ENCODE measurements at regions not wholly inside any gene's neighbourhood (a gene's known extent, or its start where the extent isn't known, plus 50 kb on each side); places are given as distances from the start of the nearest gene placed in this dataset.

- no TSS peak for BruUV-seq (replicated peaks)
- H4K20me1 ChIP-seq (ENCODE audit: low read length), result no peaks in the 10 kb centered on the region
- intact Hi-C loops (cut with micrococcal nuclease), result no loop called here
- peak overlapping the region; percentile 3; the same call in 1 of the 2 replicates for H3K4me2 ChIP-seq (ENCODE audit: low read length)
- ATAC-seq (no peak), DNase-seq (no peak)
- 0 out of 2 replicates have a peak, but pooled peaks cover under 1% of the 10 kb centered on the region for H3K9me3 ChIP-seq (ENCODE audit: low read length)
- TF ChIP-seq, protein P1, sequence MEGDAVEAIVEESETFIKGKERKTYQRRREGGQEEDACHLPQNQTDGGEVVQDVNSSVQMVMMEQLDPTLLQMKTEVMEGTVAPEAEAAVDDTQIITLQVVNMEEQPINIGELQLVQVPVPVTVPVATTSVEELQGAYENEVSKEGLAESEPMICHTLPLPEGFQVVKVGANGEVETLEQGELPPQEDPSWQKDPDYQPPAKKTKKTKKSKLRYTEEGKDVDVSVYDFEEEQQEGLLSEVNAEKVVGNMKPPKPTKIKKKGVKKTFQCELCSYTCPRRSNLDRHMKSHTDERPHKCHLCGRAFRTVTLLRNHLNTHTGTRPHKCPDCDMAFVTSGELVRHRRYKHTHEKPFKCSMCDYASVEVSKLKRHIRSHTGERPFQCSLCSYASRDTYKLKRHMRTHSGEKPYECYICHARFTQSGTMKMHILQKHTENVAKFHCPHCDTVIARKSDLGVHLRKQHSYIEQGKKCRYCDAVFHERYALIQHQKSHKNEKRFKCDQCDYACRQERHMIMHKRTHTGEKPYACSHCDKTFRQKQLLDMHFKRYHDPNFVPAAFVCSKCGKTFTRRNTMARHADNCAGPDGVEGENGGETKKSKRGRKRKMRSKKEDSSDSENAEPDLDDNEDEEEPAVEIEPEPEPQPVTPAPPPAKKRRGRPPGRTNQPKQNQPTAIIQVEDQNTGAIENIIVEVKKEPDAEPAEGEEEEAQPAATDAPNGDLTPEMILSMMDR (conservative IDR thresholded peaks at IDR 0.05; ENCODE audit: low read depth, low read length), result no peak
- TF ChIP-seq EZH2phosphoT487 (IDR thresholded peaks at IDR 0.05; ENCODE audit: borderline replicate concordance, low read length), result no peak
- no peak for TF ChIP-seq EZH2 (IDR thresholded peaks at IDR 0.05; ENCODE audit: low read length, unreplicated experiment)
- peak overlapping the region; percentile 35 for H2AFZ ChIP-seq (ENCODE audit: low read length)
- H3K36me3 ChIP-seq (ENCODE audit: low read depth, low read length), result no peaks in the 10 kb centered on the region
- CTCF ChIA-PET, result no interaction called here
- H3F3A ChIP-seq (ENCODE audit: low read length, unreplicated experiment), result no peaks in the 10 kb centered on the region
- H3K4me3 ChIP-seq (ENCODE audit: low read length), result peak overlapping the region; percentile 20; the same call in 1 of the 2 replicates
- POLR2A ChIA-PET (ENCODE audit: unreplicated experiment), result no interaction called here
- H3K27me3 ChIP-seq (ENCODE audit: low read length), result peaks cover 4% of the 10 kb centered on the region; the same call in 1 of the 2 replicates
- H3K27ac ChIP-seq (ENCODE audit: low read length), result no peak overlapping the region
- no peaks in the 10 kb centered on the region for H3K79me2 ChIP-seq (ENCODE audit: low read length)
- H3K9ac ChIP-seq (ENCODE audit: low read length), result no peak overlapping the region
- no peaks in the 10 kb centered on the region for H3K4me1 ChIP-seq (ENCODE audit: insufficient read depth, low read length)
- H3K9me2 ChIP-seq (replicated peaks; ENCODE audit: low read length), result no peaks in the 10 kb centered on the region
These were observed 871.8 kb downstream of the RPS29 start for GRCh38 chr14:48714366-48714765.

GRCh38 chr14:48710133-48710532 is 876.0 kb downstream of the RPS29 start:
- no peak for ATAC-seq
- no peaks in the 10 kb centered on the region for H3K36me3 ChIP-seq (ENCODE audit: low read depth, low read length)
- no peak overlapping the region for H3K4me2 ChIP-seq (ENCODE audit: low read length)
- no peak overlapping the region for H3K27ac ChIP-seq (ENCODE audit: low read length)
- no peak for DNase-seq
- no peak overlapping the region for H3K4me3 ChIP-seq (ENCODE audit: low read length)
- no peaks in the 10 kb centered on the region for H3K9me3 ChIP-seq (ENCODE audit: low read length)
- no peaks in the 10 kb centered on the region for H3F3A ChIP-seq (ENCODE audit: low read length, unreplicated experiment)
- no peaks in the 10 kb centered on the region for H4K20me1 ChIP-seq (ENCODE audit: low read length)
- ChIA-PET CTCF (no interaction called here), POLR2A (ENCODE audit: unreplicated experiment) (no interaction called here)
- peaks cover 4% of the 10 kb centered on the region; the same call in 1 of the 2 replicates for H3K27me3 ChIP-seq (ENCODE audit: low read length)
- BruUV-seq (replicated peaks), result no TSS peak
- no peak for TF ChIP-seq EZH2 (IDR thresholded peaks at IDR 0.05; ENCODE audit: low read length, unreplicated experiment)
- TF ChIP-seq, protein P1 (conservative IDR thresholded peaks at IDR 0.05; ENCODE audit: low read depth, low read length), result no peak
- no peak for TF ChIP-seq EZH2phosphoT487 (IDR thresholded peaks at IDR 0.05; ENCODE audit: borderline replicate concordance, low read length)
- no peaks in the 10 kb centered on the region for H3K79me2 ChIP-seq (ENCODE audit: low read length)
- no peaks in the 10 kb centered on the region for H3K4me1 ChIP-seq (ENCODE audit: insufficient read depth, low read length)
- no peak overlapping the region for H2AFZ ChIP-seq (ENCODE audit: low read length)
- intact Hi-C loops (cut with micrococcal nuclease), result no loop called here
- no peak overlapping the region for H3K9ac ChIP-seq (ENCODE audit: low read length)
- H3K9me2 ChIP-seq (replicated peaks; ENCODE audit: low read length), result no peaks in the 10 kb centered on the region

DNA sequence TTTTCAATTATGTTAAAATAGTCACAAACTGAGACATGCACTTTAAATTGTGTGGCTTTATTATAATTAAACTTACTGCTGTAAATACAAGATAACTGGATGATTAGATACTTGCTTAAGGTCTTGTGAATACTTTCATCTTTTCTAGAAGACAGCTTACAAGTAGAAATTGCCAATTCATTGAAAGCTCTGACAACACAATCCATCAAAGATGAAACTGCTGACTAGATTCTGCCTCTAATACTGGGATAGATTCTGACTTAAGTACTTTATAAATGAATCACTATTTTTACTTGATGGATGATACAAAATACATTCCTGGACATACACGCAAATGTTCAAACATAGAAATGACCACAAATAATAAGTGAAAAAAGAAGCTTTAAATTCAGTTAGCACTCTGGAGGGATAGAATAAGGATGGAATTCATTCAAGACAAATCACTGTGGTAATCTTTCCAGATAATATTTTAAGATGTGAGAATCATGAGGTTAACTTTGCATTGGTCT is 876.8 kb downstream of the RPS29 start:
- Histone ChIP-seq H3K4me1 (ENCODE audit: insufficient read depth, low read length) (no peaks in the 10 kb centered on the region), H4K20me1 (ENCODE audit: low read length) (no peaks in the 10 kb centered on the region), H3K9me2 (replicated peaks; ENCODE audit: low read length) (no peaks in the 10 kb centered on the region), H3K27me3 (ENCODE audit: low read length) (peaks cover 2% of the 10 kb centered on the region; the same call in 1 of the 2 replicates), H3K9me3 (ENCODE audit: low read length) (no peaks in the 10 kb centered on the region), H3K79me2 (ENCODE audit: low read length) (no peaks in the 10 kb centered on the region), H3K4me3 (ENCODE audit: low read length) (no peak overlapping the region), H2AFZ (ENCODE audit: low read length) (no peak overlapping the region), H3K36me3 (ENCODE audit: low read depth, low read length) (no peaks in the 10 kb centered on the region), H3K27ac (ENCODE audit: low read length) (no peak overlapping the region), H3K9ac (ENCODE audit: low read length) (no peak overlapping the region), H3F3A (ENCODE audit: low read length, unreplicated experiment) (no peaks in the 10 kb centered on the region), H3K4me2 (ENCODE audit: low read length) (no peak overlapping the region)
- ChIA-PET POLR2A (ENCODE audit: unreplicated experiment) (no interaction called here), CTCF (no interaction called here)
- intact Hi-C loops (cut with micrococcal nuclease), result no loop called here
- TF ChIP-seq, protein P1 (conservative IDR thresholded peaks at IDR 0.05; ENCODE audit: low read depth, low read length), result no peak
- TF ChIP-seq EZH2phosphoT487 (IDR thresholded peaks at IDR 0.05; ENCODE audit: borderline replicate concordance, low read length) (no peak), EZH2 (IDR thresholded peaks at IDR 0.05; ENCODE audit: low read length, unreplicated experiment) (no peak)
- DNase-seq, result no peak
- no peak for ATAC-seq
- no TSS peak for BruUV-seq (replicated peaks)
